ENCODE measurements at regions not wholly inside any gene's neighbourhood (a gene's known extent, or its start where the extent isn't known, plus 50 kb on each side); places are given as distances from the start of the nearest gene placed in this dataset.

DNA sequence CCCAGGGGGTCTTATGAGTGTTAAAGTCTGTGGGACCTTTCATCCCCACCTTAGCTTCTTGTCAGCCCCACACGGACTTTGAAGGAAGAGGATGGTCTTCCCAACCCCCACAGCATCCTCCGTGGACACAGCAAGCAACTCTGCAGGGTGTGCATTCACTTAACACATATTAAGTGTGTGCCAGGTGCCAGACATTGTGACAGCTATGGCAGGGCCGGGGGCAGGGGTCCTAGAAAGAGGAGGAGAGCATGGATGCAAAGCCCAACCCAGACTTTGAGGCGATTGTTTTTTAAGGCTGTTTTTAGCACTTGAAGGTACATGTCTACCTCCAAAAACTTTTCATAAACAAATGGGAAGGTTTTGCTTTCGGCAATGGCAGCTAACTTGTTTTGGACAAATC, 121.6 kb upstream of the KCNG1 start:
- Histone ChIP-seq H3K36me3 (no peaks in the 10 kb centered on the region), H3K27ac (no peak overlapping the region), H3K9me3 (no peaks in the 10 kb centered on the region), H3K4me1 (ENCODE audit: insufficient read depth) (no peaks in the 10 kb centered on the region), H3K4me3 (no peak overlapping the region), H3K27me3 (no peaks in the 10 kb centered on the region)
- 42 to 46% (median 45%) methylated on average over 5 of the region's 5 CpGs for WGBS, 3 donors
- no peak for DNase-seq
- intact Hi-C loops (cut with DNase I) = no loop called here
- TF ChIP-seq EP300 (IDR thresholded peaks at IDR 0.05) = no peak
- TF ChIP-seq CTCF (IDR thresholded peaks at IDR 0.05) = no peak
- TF ChIP-seq POLR2A (IDR thresholded peaks at IDR 0.05) = no peak

GRCh38 chr20:51143652-51144051, 120.7 kb upstream of the KCNG1 start:
- Histone ChIP-seq H3K4me3 (no peak overlapping the region), H3K9me3 (no peaks in the 10 kb centered on the region), H3K27ac (no peak overlapping the region), H3K36me3 (no peaks in the 10 kb centered on the region), H3K4me1 (ENCODE audit: insufficient read depth) (no peaks in the 10 kb centered on the region), H3K27me3 (no peaks in the 10 kb centered on the region)
- DNase-seq = no peak
- TF ChIP-seq CTCF (IDR thresholded peaks at IDR 0.05) = no peak
- TF ChIP-seq EP300 (IDR thresholded peaks at IDR 0.05) = no peak
- no peak for TF ChIP-seq POLR2A (IDR thresholded peaks at IDR 0.05)
- intact Hi-C loops (cut with DNase I) = no loop called here
- WGBS, 3 donors = 86 to 87% (median 86%) methylated on average over 2 of the region's 2 CpGs

DNA sequence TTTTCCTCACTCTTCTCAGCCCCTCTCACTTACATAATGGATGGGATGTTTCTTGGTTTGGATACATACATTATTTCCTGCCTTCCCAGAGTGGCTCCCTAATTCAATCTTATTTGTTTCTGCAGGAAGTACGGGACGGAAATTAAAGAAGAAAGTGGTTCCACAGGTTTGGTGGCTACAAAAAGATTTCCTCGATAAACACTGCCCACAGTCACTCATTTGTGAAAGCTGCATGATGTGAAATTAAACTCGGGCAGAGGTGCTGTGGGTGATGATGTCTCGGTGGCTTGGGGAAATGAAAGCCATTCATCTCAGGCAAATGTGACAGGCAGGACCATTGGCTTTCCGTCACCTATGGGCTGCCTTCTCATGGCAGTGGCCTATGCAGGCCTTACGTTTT, 119.5 kb upstream of the KCNG1 start:
- intact Hi-C loops (cut with DNase I) = no loop called here
- no peak for DNase-seq
- WGBS, 3 donors = 85 to 89% (median 85%) methylated on average over 7 of the region's 7 CpGs
- TF ChIP-seq CTCF (IDR thresholded peaks at IDR 0.05) = no peak
- no peak for TF ChIP-seq EP300 (IDR thresholded peaks at IDR 0.05)
- no peak for TF ChIP-seq POLR2A (IDR thresholded peaks at IDR 0.05)
- no peaks in the 10 kb centered on the region for H3K9me3 ChIP-seq
- no peaks in the 10 kb centered on the region for H3K27me3 ChIP-seq
- H3K27ac ChIP-seq = no peak overlapping the region
- H3K4me1 ChIP-seq (ENCODE audit: insufficient read depth) = no peaks in the 10 kb centered on the region
- no peak overlapping the region for H3K4me3 ChIP-seq
- H3K36me3 ChIP-seq = no peaks in the 10 kb centered on the region

GRCh38 chr20:51140671-51141070, 117.8 kb upstream of the KCNG1 start:
- no peaks in the 10 kb centered on the region for H3K36me3 ChIP-seq
- TF ChIP-seq POLR2A (IDR thresholded peaks at IDR 0.05) = no peak
- TF ChIP-seq EP300 (IDR thresholded peaks at IDR 0.05) = no peak
- no peak for TF ChIP-seq CTCF (IDR thresholded peaks at IDR 0.05)
- 87 to 91% (median 90%) methylated on average over 7 of the region's 7 CpGs for WGBS, 3 donors

GRCh38 chr20:51139891-51140290, 117.0 kb upstream of the KCNG1 start:
- WGBS, 3 donors = 79 to 87% (median 85%) methylated on average over 3 of the region's 3 CpGs
- H3K4me3 ChIP-seq = no peak overlapping the region
- no peaks in the 10 kb centered on the region for H3K27me3 ChIP-seq
- no peak overlapping the region for H3K27ac ChIP-seq
- H3K36me3 ChIP-seq = no peaks in the 10 kb centered on the region
- DNase-seq = no peak
- no peaks in the 10 kb centered on the region for H3K4me1 ChIP-seq (ENCODE audit: insufficient read depth)
- H3K9me3 ChIP-seq = no peaks in the 10 kb centered on the region
- intact Hi-C loops (cut with DNase I) = no loop called here
- TF ChIP-seq EP300 (IDR thresholded peaks at IDR 0.05) (no peak), CTCF (IDR thresholded peaks at IDR 0.05) (no peak), POLR2A (IDR thresholded peaks at IDR 0.05) (no peak)

More at GRCh38 chr20:51140671-51141070, 117.8 kb upstream of the KCNG1 start:
- Histone ChIP-seq H3K4me1 (ENCODE audit: insufficient read depth) (no peaks in the 10 kb centered on the region), H3K27me3 (no peaks in the 10 kb centered on the region), H3K9me3 (no peaks in the 10 kb centered on the region), H3K27ac (no peak overlapping the region), H3K4me3 (no peak overlapping the region)
- intact Hi-C loops (cut with DNase I) = no loop called here
- no peak for DNase-seq
